ENCODE measurements at regions not wholly inside any gene's neighbourhood (a gene's known extent, or its start where the extent isn't known, plus 50 kb on each side); places are given as distances from the start of the nearest gene placed in this dataset.

GRCh38 chr2:2877427-2877826 is 500.2 kb downstream of the EIPR1 start:
- no peak for TF ChIP-seq CTCF (IDR thresholded peaks at IDR 0.05; ENCODE audit: low read depth, low read length)
- no peak for TF ChIP-seq EZH2phosphoT487 (IDR thresholded peaks at IDR 0.05; ENCODE audit: low read depth)
